GM12865 (cell line): ENCODE measurements at regions not wholly inside any gene's neighbourhood (a gene's known extent, or its start where the extent isn't known, plus 50 kb on each side); places are given as distances from the start of the nearest gene placed in this dataset.

Source experiments
- DNase-seq: peaks from one replicate; pipeline ENCODE4 v3.0.0; 2010; ENCODE audit warnings: low read depth
- H3K4me3 ChIP-seq: 2 replicates; pipeline ENCODE4 v1.5.1; 2011; ENCODE audit warnings: mild to moderate bottlenecking, low read depth, low read length, control low read depth
- CTCF ChIP-seq: IDR thresholded peaks from 2 replicates; pipeline ENCODE4 v1.5.1; 2011; ENCODE audit warnings: low read length, control low read depth, low read depth, inconsistent platforms; ENCODE audit not compliant: insufficient read depth; ENCODE audit errors: missing control alignments

DNA sequence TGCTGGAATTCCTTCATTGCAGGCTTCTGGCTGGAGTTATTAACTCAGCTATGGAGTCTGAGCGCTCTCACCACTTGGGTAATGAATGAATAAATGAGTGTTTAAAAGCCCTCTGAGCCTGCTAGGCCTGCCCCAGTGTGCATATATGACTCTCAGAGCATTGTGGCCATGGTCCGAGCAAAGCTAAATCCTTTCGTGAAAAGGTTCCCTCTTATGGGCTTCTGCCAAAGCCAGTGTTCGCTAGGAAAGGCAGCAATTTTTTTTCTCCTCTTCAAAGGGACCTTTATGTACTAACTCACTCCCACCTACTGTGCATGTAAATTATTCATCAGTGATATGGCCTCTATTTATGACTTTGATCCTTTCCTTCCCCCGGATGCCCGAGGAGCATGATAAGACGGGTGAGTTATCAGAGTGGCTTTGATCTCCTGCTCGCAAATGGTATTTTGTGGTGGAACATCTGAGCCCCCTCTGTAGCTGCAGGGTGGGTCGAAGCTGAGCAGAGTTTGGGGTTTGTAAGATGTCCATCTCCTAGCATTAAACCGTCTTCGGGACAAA lies 88.6 kb downstream of the LINC00237 start:
- TF ChIP-seq CTCF: no peak
- no peak for DNase-seq
- no peak overlapping the region for H3K4me3 ChIP-seq

DNA sequence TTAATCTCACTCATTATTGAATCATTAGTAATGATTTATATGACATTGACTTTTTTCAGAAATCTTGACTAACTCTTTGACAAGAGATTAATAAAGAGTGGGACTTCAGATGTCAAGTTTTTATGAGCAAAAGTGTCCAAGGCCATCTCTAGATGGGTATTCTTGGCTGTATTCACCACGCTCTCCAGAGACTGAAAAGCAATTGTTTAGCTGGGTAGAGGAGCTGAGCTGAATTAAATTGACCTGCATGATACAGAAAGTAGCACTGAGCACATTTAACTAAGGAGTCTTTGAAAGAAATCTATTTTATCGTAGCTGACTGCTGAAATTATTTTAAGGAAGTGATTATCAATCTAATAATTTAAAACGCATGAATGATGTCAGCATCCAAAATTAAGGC lies 89.4 kb downstream of the LINC00237 start:
- no peak for DNase-seq
- TF ChIP-seq CTCF: no peak

GRCh38 chr20:21014528-21014927 lies 91.6 kb downstream of the LINC00237 start:
- no peak for DNase-seq
- TF ChIP-seq CTCF: no peak
- no peak overlapping the region for H3K4me3 ChIP-seq

More for the DNA sequence above, 89.4 kb downstream of the LINC00237 start:
- H3K4me3 ChIP-seq: no peak overlapping the region

GRCh38 chr20:21008951-21009350 lies 97.2 kb downstream of the LINC00237 start:
- no peak overlapping the region for H3K4me3 ChIP-seq
- no peak for TF ChIP-seq CTCF
- no peak for DNase-seq

GRCh38 chr20:21006611-21007010 lies 99.5 kb downstream of the LINC00237 start:
- no peak for DNase-seq
- no peak overlapping the region for H3K4me3 ChIP-seq
- TF ChIP-seq CTCF: no peak

DNA sequence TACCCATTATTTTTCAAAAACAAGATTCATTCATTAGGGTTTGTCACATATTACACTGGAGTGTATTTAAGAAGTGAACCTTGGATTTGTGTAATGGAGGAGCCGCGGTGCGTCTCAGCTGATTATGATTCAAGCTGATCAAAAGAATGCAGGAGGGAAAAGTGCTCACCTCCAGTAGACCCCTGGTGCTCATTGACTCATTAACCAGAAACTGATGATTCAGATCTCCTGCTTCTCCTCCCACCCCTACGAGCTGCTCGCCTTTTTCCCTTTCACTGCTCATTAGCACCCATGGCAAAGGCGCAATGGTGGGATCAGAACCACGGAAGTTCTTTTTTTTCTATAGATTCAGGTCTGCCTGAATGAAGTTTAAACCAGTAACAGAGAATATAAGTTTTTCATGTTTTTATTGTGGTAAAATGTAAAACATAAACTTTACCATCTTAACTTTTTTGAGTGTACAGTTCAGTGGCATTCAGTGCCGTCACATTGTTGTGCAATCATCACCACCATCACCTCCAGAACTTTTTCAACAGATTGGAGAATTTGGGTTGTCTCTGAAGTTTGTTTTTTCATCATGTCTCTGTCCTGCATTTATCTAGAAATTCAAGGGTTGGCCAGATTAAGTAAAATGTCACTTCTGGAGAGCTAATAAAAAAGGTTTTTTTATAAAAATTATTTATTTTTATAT lies 101.6 kb downstream of the LINC00237 start:
- DNase-seq: no peak
- TF ChIP-seq CTCF: no peak
- H3K4me3 ChIP-seq: no peak overlapping the region

- H3K4me3 ChIP-seq: no peak overlapping the region
- DNase-seq: no peak
- no peak for TF ChIP-seq CTCF
These were observed 102.3 kb downstream of the LINC00237 start for GRCh38 chr20:21003902-21004301.
